GM20431 (cell line): ENCODE measurements at regions not wholly inside any gene's neighbourhood (a gene's known extent, or its start where the extent isn't known, plus 50 kb on each side); places are given as distances from the start of the nearest gene placed in this dataset.
"Not testable (repeated sequence)": the region's sequence is repeated elsewhere in the genome, so short reads cannot be mapped to it uniquely, and the experiment has no call there.

Source experiments
- in situ Hi-C: fragments of 300-500 bp; cut with MseI, MboI; formaldehyde crosslinking; loops from one replicate; pipeline ENCODE4 v1.15.0; 2020; ENCODE audit warnings: low sequenced_read_pairs; ENCODE audit not compliant: unreplicated experiment

GRCh38 chr3:112765531-112765930 lies 81.1 kb downstream of the CD200R1L start:
- in situ Hi-C loops = no loop called here

GRCh38 chr3:112763258-112763657 lies 83.4 kb downstream of the CD200R1L start:
- in situ Hi-C loops = no loop called here

GRCh38 chr3:112761062-112761638 lies 85.5 kb downstream of the CD200R1L start:
- in situ Hi-C loops = no loop called here

- in situ Hi-C loops = no loop called here
Measured at GRCh38 chr3:112759681-112760080, 87.0 kb downstream of the CD200R1L start.

GRCh38 chr3:112759210-112759609 lies 87.5 kb downstream of the CD200R1L start:
- in situ Hi-C loops = no loop called here

- in situ Hi-C loops = no loop called here
Measured at GRCh38 chr3:112757197-112757596, 89.5 kb downstream of the CD200R1L start.

GRCh38 chr3:112755845-112756613 lies 90.6 kb downstream of the CD200R1L start:
- in situ Hi-C loops = no loop called here

- in situ Hi-C loops = not testable (repeated sequence)
Measured at GRCh38 chr3:112755046-112755445, 91.6 kb downstream of the CD200R1L start.

- in situ Hi-C loops = no loop called here
Measured at GRCh38 chr3:112751564-112752512, 94.8 kb downstream of the CD200R1L start.

GRCh38 chr3:112751061-112751460 lies 95.6 kb downstream of the CD200R1L start:
- in situ Hi-C loops = no loop called here

GRCh38 chr3:112747624-112748023 lies 99.0 kb downstream of the CD200R1L start:
- in situ Hi-C loops = no loop called here

GRCh38 chr3:112746675-112747280 lies 99.9 kb downstream of the CD200R1L start:
- in situ Hi-C loops = no loop called here

GRCh38 chr3:112745567-112746248 lies 101.0 kb downstream of the CD200R1L start:
- in situ Hi-C loops = no loop called here

GRCh38 chr3:112744825-112745566 lies 101.7 kb downstream of the CD200R1L start:
- in situ Hi-C loops = no loop called here

GRCh38 chr3:112744106-112744505 lies 102.6 kb downstream of the CD200R1L start:
- in situ Hi-C loops = no loop called here

- in situ Hi-C loops = no loop called here
Measured at GRCh38 chr3:112742934-112743333, 102.0 kb upstream of the CCDC80 start.

- in situ Hi-C loops = no loop called here
Measured at GRCh38 chr3:112741983-112742382, 101.0 kb upstream of the CCDC80 start.

- in situ Hi-C loops = no loop called here
Measured at GRCh38 chr3:112740835-112741234, 99.9 kb upstream of the CCDC80 start.
